ENCODE measurements at regions not wholly inside any gene's neighbourhood (a gene's known extent, or its start where the extent isn't known, plus 50 kb on each side); places are given as distances from the start of the nearest gene placed in this dataset.

GRCh38 chr2:225326969-225327368 is 72.5 kb upstream of the NYAP2 start:
- no peaks in the 10 kb centered on the region for H3K27me3 ChIP-seq
- TF ChIP-seq CTCF (IDR thresholded peaks at IDR 0.05): no peak
- no peaks in the 10 kb centered on the region for H3K36me3 ChIP-seq
- no peak for DNase-seq
- no peak overlapping the region for H3K27ac ChIP-seq
- no peaks in the 10 kb centered on the region for H3K4me1 ChIP-seq
- 53 to 63% methylated on average over 1 of the region's 1 CpG for WGBS, 2 donors
- intact Hi-C loops (cut with DNase I): no loop called here
- ATAC-seq: no peak
- no peak overlapping the region for H3K4me3 ChIP-seq
- H3K9me3 ChIP-seq: peaks cover 0 to 8% (median 0%) of the 10 kb centered on the region in 11 donors

DNA sequence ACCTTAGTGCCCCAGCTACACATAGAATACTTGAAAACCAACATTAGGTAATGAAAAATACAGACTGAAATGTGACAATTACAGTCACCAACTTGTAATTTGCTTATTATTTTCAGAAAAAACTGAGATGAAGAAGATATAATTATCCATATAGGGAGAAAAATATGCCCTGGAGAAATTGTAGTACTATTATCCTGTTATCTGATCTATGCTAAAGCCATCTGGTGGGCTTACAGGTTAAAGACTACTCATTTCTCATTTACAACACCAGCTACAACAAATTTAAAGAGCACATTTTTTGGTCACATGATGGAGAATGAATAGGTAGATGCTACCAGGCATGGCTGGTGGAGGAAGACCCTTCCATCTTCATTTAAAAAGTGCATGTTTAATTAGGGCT is 79.6 kb upstream of the NYAP2 start:
- Histone ChIP-seq H3K4me3 (no peak overlapping the region), H3K27me3 (no peaks in the 10 kb centered on the region), H3K9me3 (peaks cover 0 to 30% (median 8%) of the 10 kb centered on the region in 11 donors), H3K27ac (no peak overlapping the region), H3K4me1 (no peaks in the 10 kb centered on the region), H3K36me3 (no peaks in the 10 kb centered on the region)
- ATAC-seq (no peak), DNase-seq (no peak)
- TF ChIP-seq CTCF (IDR thresholded peaks at IDR 0.05): no peak
- intact Hi-C loops (cut with DNase I): no loop called here

DNA sequence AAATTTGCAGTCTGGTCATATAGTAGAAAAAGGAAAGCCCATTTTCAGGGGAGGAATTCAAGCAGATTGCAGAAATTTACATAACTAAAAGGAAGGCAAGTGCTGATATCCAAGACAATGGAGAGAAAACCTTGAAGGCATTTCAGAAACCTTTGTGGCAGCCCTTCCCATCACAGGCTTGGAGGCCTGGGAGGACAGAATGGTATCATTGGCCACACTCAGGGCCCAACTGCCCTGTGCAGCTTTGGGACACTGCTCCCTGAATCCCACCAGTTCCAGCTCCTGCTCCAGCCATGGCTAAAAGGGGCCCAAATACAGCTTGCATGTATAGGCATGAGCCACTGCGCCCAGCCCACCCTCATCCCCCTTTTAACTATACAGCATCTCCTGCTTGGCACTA is 81.1 kb upstream of the NYAP2 start:
- DNase-seq (no peak), ATAC-seq (no peak)
- TF ChIP-seq CTCF (IDR thresholded peaks at IDR 0.05): no peak
- peaks cover 0 to 30% (median 8%) of the 10 kb centered on the region in 11 donors for H3K9me3 ChIP-seq
- H3K36me3 ChIP-seq: no peaks in the 10 kb centered on the region
- no peaks in the 10 kb centered on the region for H3K27me3 ChIP-seq
- no peak overlapping the region for H3K27ac ChIP-seq
- WGBS, 2 donors: 88 to 95% methylated on average over 1 of the region's 1 CpG
- intact Hi-C loops (cut with DNase I): no loop called here
- H3K4me1 ChIP-seq: no peaks in the 10 kb centered on the region
- no peak overlapping the region for H3K4me3 ChIP-seq

GRCh38 chr2:225317186-225317585 is 82.3 kb upstream of the NYAP2 start:
- H3K27me3 ChIP-seq: no peaks in the 10 kb centered on the region
- no peak for ATAC-seq
- H3K4me3 ChIP-seq: no peak overlapping the region
- no peak for TF ChIP-seq CTCF (IDR thresholded peaks at IDR 0.05)
- peaks cover 0 to 30% (median 8%) of the 10 kb centered on the region in 11 donors for H3K9me3 ChIP-seq
- H3K27ac ChIP-seq: no peak overlapping the region
- H3K36me3 ChIP-seq: no peaks in the 10 kb centered on the region
- intact Hi-C loops (cut with DNase I): no loop called here
- no peak for DNase-seq
- no peaks in the 10 kb centered on the region for H3K4me1 ChIP-seq

- Histone ChIP-seq H3K27me3 (no peaks in the 10 kb centered on the region), H3K4me1 (no peaks in the 10 kb centered on the region), H3K27ac (no peak overlapping the region), H3K4me3 (no peak overlapping the region), H3K36me3 (no peaks in the 10 kb centered on the region), H3K9me3 (peaks cover 0 to 4% (median 0%) of the 10 kb centered on the region in 11 donors)
- DNase-seq: no peak
- no peak for TF ChIP-seq CTCF (IDR thresholded peaks at IDR 0.05)
- intact Hi-C loops (cut with DNase I): no loop called here
- ATAC-seq: no peak
These were observed 88.8 kb upstream of the NYAP2 start for GRCh38 chr2:225310745-225311144.
